Naive B cell (primary cell): ENCODE measurements at regions not wholly inside any gene's neighbourhood (a gene's known extent, or its start where the extent isn't known, plus 50 kb on each side); places are given as distances from the start of the nearest gene placed in this dataset.
"Not testable (repeated sequence)": the region's sequence is repeated elsewhere in the genome, so short reads cannot be mapped to it uniquely, and the experiment has no call there.

ENCODE experiments used
- ATAC-seq, 2 donors: fragments of 150-1000 bp; cut with Tn5 transposase; 2 replicates each; pipeline ENCODE4 v1.10.0; 2021; ENCODE audit warnings: low read depth in 2 of 2, mild to moderate bottlenecking in 2 of 2, moderate library complexity in 2 of 2
- DNase-seq: peaks from one replicate; pipeline ENCODE4 v3.0.0; 2022
- H3K27ac Mint-ChIP-seq, 6 donors: one replicate each; pipeline ENCODE4 v1.8.0; 2020 to 2022; ENCODE audit warnings: mild to moderate bottlenecking in 6 of 6, mixed read lengths in 6 of 6, moderate library complexity in 5 of 6, inconsistent platforms in 2 of 6
- H3K27me3 Mint-ChIP-seq, 3 donors: one replicate each; pipeline ENCODE4 v1.8.0; 2021 to 2022; ENCODE audit warnings: mixed read lengths in 3 of 3, mild to moderate bottlenecking in 1 of 3
- H3K36me3 Mint-ChIP-seq, 2 donors: one replicate each; pipeline ENCODE4 v1.8.0; 2020 to 2022; ENCODE audit warnings: mixed read lengths in 2 of 2, inconsistent platforms in 1 of 2, mild to moderate bottlenecking in 1 of 2
- H3K4me1 Mint-ChIP-seq, 3 donors: one replicate each; pipeline ENCODE4 v1.8.0; 2020 to 2022; ENCODE audit warnings: mixed read lengths in 3 of 3, inconsistent platforms in 1 of 3, mild to moderate bottlenecking in 1 of 3, moderate library complexity in 1 of 3
- H3K4me3 Mint-ChIP-seq, 8 donors: one replicate each; pipeline ENCODE4 v1.8.0; 2020 to 2022; ENCODE audit warnings: mild to moderate bottlenecking in 8 of 8, mixed read lengths in 8 of 8, moderate library complexity in 8 of 8, inconsistent platforms in 2 of 8
- H3K9me3 Mint-ChIP-seq, 7 donors: one replicate each; pipeline ENCODE4 v1.8.0; 2020 to 2022; ENCODE audit warnings: mixed read lengths in 7 of 7, mild to moderate bottlenecking in 5 of 7, inconsistent platforms in 2 of 7, moderate library complexity in 1 of 7

GRCh38 chrX:56068274-56068758 lies 163.8 kb upstream of the KLF8 start:
- DNase-seq (peak; percentile 76), ATAC-seq (peak; percentile 73 to 74)
- peak overlapping the region; percentile 19 to 74 (median 61) for H3K4me3 Mint-ChIP-seq

GRCh38 chrX:56069299-56069931 lies 162.7 kb upstream of the KLF8 start:
- ATAC-seq (no peak), DNase-seq (no peak)
- H3K36me3 Mint-ChIP-seq: no peaks in the 10 kb centered on the region
- H3K27me3 Mint-ChIP-seq: no peaks in the 10 kb centered on the region
- H3K27ac Mint-ChIP-seq: peak overlapping the region; percentile 96 to 99 (median 96)
- H3K4me3 Mint-ChIP-seq: peak overlapping the region in 7 of 8 donors; percentile 29 to 73 (median 61)
- H3K9me3 Mint-ChIP-seq: peaks cover 0 to 22% (median 7%) of the 10 kb centered on the region in 7 donors
- H3K4me1 Mint-ChIP-seq: peaks cover 33 to 47% (median 42%) of the 10 kb centered on the region in 3 donors

More at GRCh38 chrX:56068274-56068758, 163.8 kb upstream of the KLF8 start:
- Mint-ChIP-seq H3K9me3 (peaks cover 0 to 28% (median 12%) of the 10 kb centered on the region in 7 donors), H3K36me3 (no peaks in the 10 kb centered on the region), H3K27ac (peak overlapping the region; percentile 96 to 99 (median 96)), H3K27me3 (no peaks in the 10 kb centered on the region), H3K4me1 (peaks cover 33 to 47% (median 43%) of the 10 kb centered on the region in 3 donors)

GRCh38 chrX:56089376-56089775 lies 142.8 kb upstream of the KLF8 start:
- Mint-ChIP-seq H3K27ac (peak overlapping the region in 5 of 6 donors; percentile 47 to 87 (median 75)), H3K9me3 (no peaks in the 10 kb centered on the region), H3K27me3 (no peaks in the 10 kb centered on the region), H3K4me1 (peaks cover 4 to 13% (median 9%) of the 10 kb centered on the region in 3 donors), H3K4me3 (peak overlapping the region in 1 of 8 donors; percentile 20), H3K36me3 (no peaks in the 10 kb centered on the region)
- DNase-seq (no peak), ATAC-seq (peak; percentile 57 to 67)

- Mint-ChIP-seq H3K36me3 (no peaks in the 10 kb centered on the region), H3K4me1 (peaks cover 0 to 14% (median 13%) of the 10 kb centered on the region in 3 donors), H3K9me3 (peaks cover 0 to 4% (median 0%) of the 10 kb centered on the region in 7 donors), H3K27me3 (no peaks in the 10 kb centered on the region), H3K4me3 (no peak overlapping the region), H3K27ac (peak overlapping the region in 2 of 6 donors; percentile 6 to 55)
- ATAC-seq (no peak), DNase-seq (no peak)
Observed at GRCh38 chrX:56099271-56099670, 132.9 kb upstream of the KLF8 start.

GRCh38 chrX:56107320-56107719 lies 124.8 kb upstream of the KLF8 start:
- H3K9me3 Mint-ChIP-seq: peaks cover 0 to 21% (median 10%) of the 10 kb centered on the region in 7 donors
- no peaks in the 10 kb centered on the region for H3K36me3 Mint-ChIP-seq
- no peak overlapping the region for H3K27ac Mint-ChIP-seq
- DNase-seq (no peak), ATAC-seq (no peak)
- no peaks in the 10 kb centered on the region for H3K27me3 Mint-ChIP-seq
- H3K4me1 Mint-ChIP-seq: peaks cover 3 to 10% (median 9%) of the 10 kb centered on the region in 3 donors
- peak overlapping the region in 1 of 8 donors; percentile 59 for H3K4me3 Mint-ChIP-seq

- peaks cover 0 to 3% (median 0%) of the 10 kb centered on the region in 3 donors for H3K4me1 Mint-ChIP-seq
- H3K4me3 Mint-ChIP-seq: no peak overlapping the region
- ATAC-seq (no peak), DNase-seq (no peak)
- peak overlapping the region in 1 of 6 donors; percentile 22 for H3K27ac Mint-ChIP-seq
- H3K36me3 Mint-ChIP-seq: no peaks in the 10 kb centered on the region
- peaks cover 0 to 7% (median 3%) of the 10 kb centered on the region in 7 donors for H3K9me3 Mint-ChIP-seq
- H3K27me3 Mint-ChIP-seq: no peaks in the 10 kb centered on the region
Observed at GRCh38 chrX:56113785-56114436, 118.2 kb upstream of the KLF8 start.

- H3K27me3 Mint-ChIP-seq: no peaks in the 10 kb centered on the region
- H3K4me1 Mint-ChIP-seq: no peaks in the 10 kb centered on the region
- no peaks in the 10 kb centered on the region for H3K36me3 Mint-ChIP-seq
- peaks cover 0 to 7% (median 3%) of the 10 kb centered on the region in 7 donors for H3K9me3 Mint-ChIP-seq
- H3K4me3 Mint-ChIP-seq: no peak overlapping the region
- DNase-seq (no peak), ATAC-seq (no peak)
- peak overlapping the region in 1 of 6 donors; percentile 22 for H3K27ac Mint-ChIP-seq
Observed at GRCh38 chrX:56114437-56114787, 117.7 kb upstream of the KLF8 start.

- H3K4me3 Mint-ChIP-seq: no peak overlapping the region
- no peaks in the 10 kb centered on the region for H3K9me3 Mint-ChIP-seq
- DNase-seq (no peak), ATAC-seq (no peak)
- no peak overlapping the region for H3K27ac Mint-ChIP-seq
- no peaks in the 10 kb centered on the region for H3K36me3 Mint-ChIP-seq
- H3K27me3 Mint-ChIP-seq: no peaks in the 10 kb centered on the region
- H3K4me1 Mint-ChIP-seq: no peaks in the 10 kb centered on the region
Observed at GRCh38 chrX:56120242-56120641, 111.9 kb upstream of the KLF8 start.

- Mint-ChIP-seq H3K9me3 (peaks cover 0 to 2% (median 0%) of the 10 kb centered on the region in 7 donors), H3K27ac (no peak overlapping the region), H3K36me3 (no peaks in the 10 kb centered on the region), H3K4me3 (no peak overlapping the region), H3K4me1 (peaks cover 0 to 10% (median 0%) of the 10 kb centered on the region in 3 donors), H3K27me3 (peaks cover 0 to 10% (median 0%) of the 10 kb centered on the region in 3 donors)
- DNase-seq (no peak), ATAC-seq (no peak)
Observed at GRCh38 chrX:56125946-56126345, 106.2 kb upstream of the KLF8 start.

GRCh38 chrX:56130031-56130430 lies 102.1 kb upstream of the KLF8 start:
- no peak for DNase-seq
- no peak overlapping the region for H3K4me3 Mint-ChIP-seq
- H3K27me3 Mint-ChIP-seq: peaks cover 0 to 10% (median 0%) of the 10 kb centered on the region in 3 donors
- no peak for ATAC-seq
- H3K36me3 Mint-ChIP-seq: peaks cover 6 to 19% of the 10 kb centered on the region in 2 donors
- peak overlapping the region in 1 of 6 donors; percentile 34 for H3K27ac Mint-ChIP-seq
- peaks cover 0 to 10% (median 0%) of the 10 kb centered on the region in 3 donors for H3K4me1 Mint-ChIP-seq
- peaks cover 0 to 18% (median 10%) of the 10 kb centered on the region in 7 donors for H3K9me3 Mint-ChIP-seq

GRCh38 chrX:56130436-56130835 lies 101.7 kb upstream of the KLF8 start:
- peaks cover 0 to 10% (median 0%) of the 10 kb centered on the region in 3 donors for H3K4me1 Mint-ChIP-seq

GRCh38 chrX:56164135-56164534 lies 68.0 kb upstream of the KLF8 start:
- not testable (repeated sequence) for DNase-seq, H3K4me1 Mint-ChIP-seq, H3K4me3 Mint-ChIP-seq, ATAC-seq, H3K27me3 Mint-ChIP-seq, H3K27ac Mint-ChIP-seq
- peaks cover 5 to 17% of the 10 kb centered on the region in 2 donors for H3K36me3 Mint-ChIP-seq
- H3K9me3 Mint-ChIP-seq: peaks cover 0 to 35% (median 28%) of the 10 kb centered on the region in 7 donors

More at GRCh38 chrX:56130436-56130835, 101.7 kb upstream of the KLF8 start:
- H3K36me3 Mint-ChIP-seq: peaks cover 6 to 19% of the 10 kb centered on the region in 2 donors
- peak overlapping the region in 2 of 6 donors; percentile 30 to 34 for H3K27ac Mint-ChIP-seq
- peaks cover 0 to 10% (median 0%) of the 10 kb centered on the region in 3 donors for H3K27me3 Mint-ChIP-seq
- ATAC-seq: no peak
- peaks cover 0 to 18% (median 10%) of the 10 kb centered on the region in 7 donors for H3K9me3 Mint-ChIP-seq
- H3K4me3 Mint-ChIP-seq: no peak overlapping the region
- DNase-seq: no peak
